H9 (cell line): ENCODE measurements at regions not wholly inside any gene's neighbourhood (a gene's known extent, or its start where the extent isn't known, plus 50 kb on each side); places are given as distances from the start of the nearest gene placed in this dataset.

Source experiments
- DNase-seq: peaks from one replicate; pipeline ENCODE4 v3.0.0-alpha.2; 2017
- H2AFZ ChIP-seq: one replicate; pipeline ENCODE4 v1.6.1; 2013; ENCODE audit warnings: mild to moderate bottlenecking, low read length, control low read depth, moderate library complexity
- H2AK5ac ChIP-seq: 2 replicates; pipeline ENCODE4 v1.6.1; 2013; ENCODE audit warnings: low read length, control low read depth, mixed read lengths; ENCODE audit not compliant: insufficient read length
- H2BK120ac ChIP-seq: one replicate; pipeline ENCODE4 v1.6.1; 2013; ENCODE audit warnings: low read depth, mild to moderate bottlenecking, low read length, control low read depth, inconsistent platforms; ENCODE audit not compliant: poor library complexity, severe bottlenecking
- H2BK12ac ChIP-seq: 2 replicates; pipeline ENCODE4 v1.6.1; 2013; ENCODE audit warnings: low read length, control low read depth, mixed read lengths, low read depth; ENCODE audit not compliant: insufficient read length
- H2BK15ac ChIP-seq: 2 replicates; pipeline ENCODE4 v1.6.1; 2013; ENCODE audit warnings: low read depth, low read length, control low read depth
- H2BK20ac ChIP-seq: one replicate; pipeline ENCODE4 v1.6.1; 2013; ENCODE audit warnings: low read depth, mild to moderate bottlenecking, low read length, control low read depth, inconsistent platforms; ENCODE audit not compliant: poor library complexity, severe bottlenecking
- H2BK5ac ChIP-seq: 2 replicates; pipeline ENCODE4 v1.6.1; 2013; ENCODE audit warnings: low read length, control low read depth, mixed read lengths; ENCODE audit not compliant: insufficient read length
- H3K14ac ChIP-seq: 2 replicates; pipeline ENCODE4 v1.6.1; 2013; ENCODE audit warnings: low read length, control low read depth; ENCODE audit not compliant: insufficient read depth
- H3K18ac ChIP-seq: 2 replicates; pipeline ENCODE4 v1.6.1; 2013; ENCODE audit warnings: low read depth, mild to moderate bottlenecking, mixed read lengths, low read length, control low read depth; ENCODE audit not compliant: insufficient read length
- H3K23ac ChIP-seq: 2 replicates; pipeline ENCODE4 v1.6.1; 2013; ENCODE audit warnings: low read length, control low read depth, mixed read lengths, low read depth; ENCODE audit not compliant: insufficient read length
- H3K23me2 ChIP-seq: 2 replicates; pipeline ENCODE4 v1.6.1; 2013; ENCODE audit warnings: low read depth, mild to moderate bottlenecking, mixed read lengths, low read length, control low read depth; ENCODE audit not compliant: insufficient read length, poor library complexity, severe bottlenecking
- H3K27ac ChIP-seq: 2 replicates; pipeline ENCODE4 v1.5.1; 2013; ENCODE audit warnings: low read length, control low read depth, mixed read lengths, low read depth; ENCODE audit not compliant: insufficient read length
- H3K27me3 ChIP-seq: 2 replicates; pipeline ENCODE4 v1.6.1; 2013; ENCODE audit warnings: low read length, control low read depth, inconsistent platforms; ENCODE audit not compliant: insufficient read depth
- H3K4ac ChIP-seq: 2 replicates; pipeline ENCODE4 v1.6.1; 2013; ENCODE audit warnings: low read depth, mild to moderate bottlenecking, control low read depth, inconsistent platforms, low read length, moderate library complexity
- H3K4me1 ChIP-seq: 2 replicates; pipeline ENCODE4 v1.6.1; 2013; ENCODE audit warnings: low read length, control low read depth, inconsistent platforms; ENCODE audit not compliant: insufficient read depth
- H3K4me2 ChIP-seq: 2 replicates; pipeline ENCODE4 v1.6.1; 2013; ENCODE audit warnings: low read length, control low read depth, mixed read lengths; ENCODE audit not compliant: insufficient read length, insufficient read depth
- H3K56ac ChIP-seq: 2 replicates; pipeline ENCODE4 v1.6.1; 2013; ENCODE audit warnings: low read depth, mild to moderate bottlenecking, mixed read lengths, low read length, control low read depth; ENCODE audit not compliant: insufficient read length
- H3K79me1 ChIP-seq: 2 replicates; pipeline ENCODE4 v1.6.1; 2013; ENCODE audit warnings: low read depth, mild to moderate bottlenecking, moderate library complexity, low read length, control low read depth, inconsistent platforms; ENCODE audit not compliant: insufficient read depth, poor library complexity, severe bottlenecking
- H3K79me2 ChIP-seq: 2 replicates; pipeline ENCODE4 v1.6.1; 2013; ENCODE audit warnings: low read length, control low read depth, inconsistent platforms; ENCODE audit not compliant: insufficient read depth
- H3K9ac ChIP-seq: 2 replicates; pipeline ENCODE4 v1.6.1; 2013; ENCODE audit warnings: low read length, control low read depth, mixed read lengths; ENCODE audit not compliant: insufficient read length; ENCODE audit errors: extremely low read depth
- H3K9me3 ChIP-seq: one replicate; pipeline ENCODE4 v1.6.1; 2013; ENCODE audit warnings: low read depth, low read length, inconsistent platforms; ENCODE audit not compliant: control insufficient read depth
- H3T11ph ChIP-seq: one replicate; pipeline ENCODE4 v1.6.1; 2013; ENCODE audit warnings: mild to moderate bottlenecking, low read length, control low read depth, inconsistent platforms
- H4K20me1 ChIP-seq: one replicate; pipeline ENCODE4 v1.6.1; 2013; ENCODE audit not compliant: control insufficient read depth, insufficient read length, insufficient read depth
- H4K5ac ChIP-seq: 2 replicates; pipeline ENCODE4 v1.6.1; 2013; ENCODE audit warnings: low read depth, mild to moderate bottlenecking, mixed read lengths, low read length, control low read depth; ENCODE audit not compliant: insufficient read length
- H4K8ac ChIP-seq: replicated peaks from 2 replicates; pipeline ENCODE4 v1.6.1; 2013; ENCODE audit warnings: low read length, control low read depth, mixed read lengths, low read depth; ENCODE audit not compliant: insufficient read length
- H4K91ac ChIP-seq: 2 replicates; pipeline ENCODE4 v1.6.1; 2013; ENCODE audit warnings: low read depth, mild to moderate bottlenecking, moderate library complexity, mixed read lengths, low read length, control low read depth; ENCODE audit not compliant: insufficient read length
- H3K27ac Mint-ChIP-seq, 3 experiments: 2 replicates in 2 of 3; 3 replicates in 1 of 3; pipeline ENCODE4 v1.8.0; 2020 to 2021; ENCODE audit warnings: mixed read lengths in 3 of 3, mild to moderate bottlenecking in 1 of 3, moderate library complexity in 1 of 3
- H3K27me3 Mint-ChIP-seq: 2 replicates; pipeline ENCODE4 v1.8.0; 2021; ENCODE audit warnings: low read depth, mild to moderate bottlenecking, moderate library complexity, mixed read lengths
- H3K36me3 Mint-ChIP-seq, 3 experiments: 2 replicates in 2 of 3; 3 replicates in 1 of 3; pipeline ENCODE4 v1.8.0; 2020 to 2021; ENCODE audit warnings: low read depth in 3 of 3, mixed read lengths in 3 of 3; ENCODE audit not compliant: insufficient read depth in 1 of 3
- H3K4me1 Mint-ChIP-seq, 2 experiments: 2 replicates each; pipeline ENCODE4 v1.8.0; 2020; ENCODE audit warnings: mixed read lengths in 2 of 2
- H3K4me3 Mint-ChIP-seq, 2 experiments: 2 replicates in 1 of 2; 3 replicates in 1 of 2; pipeline ENCODE4 v1.8.0; 2020 to 2021; ENCODE audit warnings: mild to moderate bottlenecking in 2 of 2, mixed read lengths in 2 of 2, moderate library complexity in 1 of 2
- H3K9me3 Mint-ChIP-seq, 2 experiments: 2 replicates in 1 of 2; 3 replicates in 1 of 2; pipeline ENCODE4 v1.8.0; 2020; ENCODE audit warnings: mild to moderate bottlenecking in 2 of 2, mixed read lengths in 2 of 2, moderate library complexity in 1 of 2
- CTCF ChIP-seq: fragments of 200-600 bp; sonication (generic); conservative IDR thresholded peaks from 3 replicates; pipeline ENCODE4 v1.8.0; 2021; ENCODE audit warnings: antibody characterized with exemption, mild to moderate bottlenecking
- WGBS: extraction: QIAGEN DNeasy Blood & Tissue Kit; methylation state at CpG from one replicate; pipeline ENCODE4 v1.1.7; 2013; ENCODE audit warnings: missing lambda C conversion rate, low lambda C conversion rate, mixed read lengths; ENCODE audit not compliant: insufficient read length; ENCODE audit errors: extremely low coverage; 5-methylcytosine and 5-hydroxymethylcytosine counted together

DNA sequence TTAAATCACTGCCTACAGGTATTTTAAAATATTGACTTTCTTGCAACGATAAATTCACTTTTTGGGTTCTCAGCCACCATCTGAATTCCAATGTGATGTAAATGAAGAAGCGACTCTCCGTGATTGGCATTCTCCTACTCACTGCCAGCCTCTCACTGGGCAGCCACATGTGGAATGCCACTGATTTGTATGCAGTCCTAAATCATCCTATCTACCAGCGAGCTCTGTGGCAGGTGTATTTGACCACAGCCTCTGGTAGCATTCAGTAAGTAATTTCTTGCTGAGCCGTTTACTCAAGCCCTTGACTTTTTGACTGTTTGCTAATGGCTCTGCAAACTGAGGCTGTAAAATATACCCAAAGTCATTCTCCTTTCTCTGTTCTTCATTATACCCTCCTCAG lies 559.0 kb upstream of the SLC10A2 start:
- Histone ChIP-seq H3K79me2 (no peaks in the 10 kb centered on the region), H3K9me3 (no peaks in the 10 kb centered on the region), H3K18ac (no peak overlapping the region), H2BK120ac (no peak overlapping the region), H2BK12ac (no peak overlapping the region), H3K14ac (no peak overlapping the region), H2AK5ac (no peak overlapping the region), H2BK5ac (no peak overlapping the region), H3K56ac (no peak overlapping the region), H3K79me1 (no peaks in the 10 kb centered on the region), H4K5ac (no peak overlapping the region), H2BK15ac (no peak overlapping the region), H4K8ac (no peak overlapping the region), H3K23me2 (no peaks in the 10 kb centered on the region), H3K23ac (no peak overlapping the region), H2AFZ (no peak overlapping the region), H4K91ac (no peak overlapping the region), H2BK20ac (no peak overlapping the region), H3K27me3 (no peaks in the 10 kb centered on the region), H3K4me2 (no peak overlapping the region), H3K4ac (no peak overlapping the region), H3K4me1 (no peaks in the 10 kb centered on the region), H3K9ac (no peak overlapping the region), H4K20me1 (no peaks in the 10 kb centered on the region), H3K27ac (no peak overlapping the region), H3T11ph (no peak overlapping the region)
- TF ChIP-seq CTCF = no peak
- H3K27me3 Mint-ChIP-seq = no peaks in the 10 kb centered on the region
- H3K4me1 Mint-ChIP-seq = peaks cover 6 to 7% of the 10 kb centered on the region in 2 experiments
- H3K4me3 Mint-ChIP-seq = no peak overlapping the region
- H3K27ac Mint-ChIP-seq = peak overlapping the region in 1 of 3 experiments; percentile 68; a peak in 1 of 7 replicates
- no CpG with 5 or more reads among the region's 5 CpGs for WGBS
- no peaks in the 10 kb centered on the region for H3K9me3 Mint-ChIP-seq
- no peaks in the 10 kb centered on the region for H3K36me3 Mint-ChIP-seq
- no peak for DNase-seq
